Heart left ventricle (tissue), 13 donors: ENCODE measurements at regions not wholly inside any gene's neighbourhood (a gene's known extent, or its start where the extent isn't known, plus 50 kb on each side); places are given as distances from the start of the nearest gene placed in this dataset.

Experiments used
- CTCF ChIP-seq, 12 donors: fragments of 200-600 bp; sonication (generic) in 4 of 12; IDR thresholded peaks; one replicate each; pipeline versions ENCODE4 v1.5.0 to v1.8.0; 2018 to 2022; ENCODE audit warnings: antibody characterized with exemption in 12 of 12, mild to moderate bottlenecking in 5 of 12
- POLR2A ChIP-seq, 2 donors: fragments of 450-650 bp; IDR thresholded peaks; one replicate each; pipeline ENCODE4 v1.6.1; 2017; ENCODE audit warnings: antibody characterized with exemption in 2 of 2, mild to moderate bottlenecking in 2 of 2, moderate library complexity in 2 of 2
- donor health status: ischemic (EF 13 %, LVEDD 7.1; RV severe dilation, severe dysfunction).
- donor health status: DM: no; HTN: yes; CAD: no.
- donor health status: DM: no; HTN: no; CAD: no.
- donor health status: ischemic (EF 25% LVEDD 6.9; RV normal size, moderate dysfunction).
- donor health status: ischemic (EF 25% LVEDD 5.7; RV mildly dilated, moderate dysfunction).
- donor health status: ischemic (EF 35%, LVEDD 5.7; RV mildly dilated, moderate dysfunction).
- donor health status: nonischemic (EF 11% LVEDD 7.7; RV severe dilation, severe dysfunction).
- donor health status: DM: yes; HTN: yes; CAD: no.
- donor health status: PGD.
- donor health status: ischemic (EF 29% LVEDD 5.4; RV normal size, mild dysfunction).
- donor health status: nonischemic (EF 23%, LVEDD 6.1; RV moderate dilation, normal function).

- TF ChIP-seq CTCF (IDR thresholded peaks at IDR 0.05) (no peak), POLR2A (IDR thresholded peaks at IDR 0.05) (no peak)
These were observed 683.5 kb downstream of the NTRK3 start for GRCh38 chr15:87573039-87573438.
